ENCODE measurements at regions not wholly inside any gene's neighbourhood (a gene's known extent, or its start where the extent isn't known, plus 50 kb on each side); places are given as distances from the start of the nearest gene placed in this dataset.

- intact Hi-C loops (cut with DNase I): no loop called here
- DNase-seq (ENCODE audit: low spot score): no peak
These were observed 257.8 kb downstream of the NR2F1-AS1 start for GRCh38 chr5:93322974-93323860.

DNA sequence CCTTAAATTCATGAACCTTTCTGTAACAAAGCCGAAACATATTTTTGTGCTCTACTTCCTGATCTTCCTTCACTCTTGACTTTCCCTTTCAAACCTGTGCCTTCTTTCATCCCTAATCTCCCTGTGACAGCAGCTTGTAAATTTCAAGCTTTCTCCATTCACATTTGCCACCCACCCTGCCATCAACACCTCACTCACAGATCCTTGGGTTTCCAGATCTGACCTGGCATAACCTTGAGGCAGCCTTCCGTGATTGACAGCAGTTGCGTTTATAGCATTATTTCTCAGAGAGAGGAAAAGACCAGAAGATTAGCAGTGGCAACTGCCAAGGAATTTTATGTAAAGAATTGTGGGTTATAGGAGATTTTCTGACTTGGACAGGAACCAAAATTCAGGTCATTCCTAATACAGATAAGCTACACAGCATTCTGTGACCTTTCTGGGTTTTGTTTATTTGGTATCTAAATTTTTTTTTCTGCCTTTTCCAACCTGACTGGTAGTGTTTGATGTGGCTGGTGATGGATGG, 260.0 kb downstream of the NR2F1-AS1 start:
- no peak for DNase-seq (ENCODE audit: low spot score)
- intact Hi-C loops (cut with DNase I): no loop called here

- intact Hi-C loops (cut with DNase I): loop anchor here in 1 of 2 donors (2.0 kb wide), 1 partner anchor 69 kb away; no protein-coding TSS in a partner anchor
- no peak for DNase-seq (ENCODE audit: low spot score)
These were observed 267.3 kb downstream of the NR2F1-AS1 start for GRCh38 chr5:93313672-93314071.

DNA sequence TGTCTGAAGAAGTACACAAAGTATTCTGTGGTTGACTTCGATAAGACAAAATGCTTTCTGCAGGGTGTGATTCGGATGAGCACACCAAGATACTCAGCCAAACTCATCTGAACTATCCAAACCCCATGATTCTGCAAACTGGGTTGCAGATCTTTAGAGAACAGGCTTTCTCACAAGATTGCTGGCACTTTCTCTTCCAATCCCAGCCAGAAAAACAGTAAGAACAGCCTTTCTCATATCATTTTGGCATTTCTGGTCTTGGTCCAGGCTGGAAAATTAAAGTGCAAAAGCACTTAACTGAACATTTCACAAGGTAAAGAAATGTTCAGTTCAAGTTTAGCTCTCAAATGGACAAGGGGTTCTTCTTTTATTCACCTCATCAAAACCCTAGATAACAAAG, 269.1 kb downstream of the NR2F1-AS1 start:
- no peak for DNase-seq (ENCODE audit: low spot score)
- intact Hi-C loops (cut with DNase I): no loop called here

GRCh38 chr5:93307557-93307956, 273.5 kb downstream of the NR2F1-AS1 start:
- no peak for DNase-seq (ENCODE audit: low spot score)
- intact Hi-C loops (cut with DNase I): no loop called here

GRCh38 chr5:93305984-93306383, 275.0 kb downstream of the NR2F1-AS1 start:
- intact Hi-C loops (cut with DNase I): no loop called here
- DNase-seq (ENCODE audit: low spot score): no peak

DNA sequence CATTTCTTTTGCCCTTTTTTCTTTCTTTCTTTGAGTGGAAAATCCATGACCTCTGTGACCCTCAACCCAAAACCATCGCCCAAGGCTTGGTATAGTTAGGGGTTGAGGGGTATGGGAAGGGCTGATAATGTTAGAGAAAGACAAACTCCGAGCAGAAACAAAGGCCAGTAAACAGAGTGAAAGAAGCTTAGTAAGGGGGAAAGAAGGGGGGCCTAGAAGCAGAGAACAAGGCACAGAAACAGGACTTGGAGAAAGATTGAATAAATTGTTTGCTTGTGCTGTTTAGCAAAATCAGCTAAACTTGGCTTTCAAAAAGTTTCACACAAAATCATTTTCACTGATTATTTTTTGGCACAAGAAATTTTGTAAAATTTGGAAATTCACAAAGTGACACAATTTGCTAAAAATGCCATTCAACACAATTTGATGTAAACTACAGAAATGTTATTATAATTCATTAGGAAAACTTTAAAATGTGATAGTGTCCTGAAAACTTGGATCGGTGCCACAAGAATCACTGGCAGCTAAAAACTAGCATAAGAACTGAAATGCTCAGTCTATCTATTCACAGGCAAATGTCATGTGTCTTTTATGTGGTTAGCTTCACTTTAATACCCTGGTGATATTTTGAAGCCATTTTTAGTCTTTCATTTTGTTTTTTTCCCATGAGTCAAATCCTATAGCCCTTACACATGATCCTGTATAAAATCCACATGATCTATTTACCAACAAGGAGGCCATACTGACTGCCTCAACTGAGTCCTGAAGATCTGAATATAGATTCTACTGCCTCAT, 276.4 kb downstream of the NR2F1-AS1 start:
- intact Hi-C loops (cut with DNase I): no loop called here
- DNase-seq (ENCODE audit: low spot score): no peak

DNA sequence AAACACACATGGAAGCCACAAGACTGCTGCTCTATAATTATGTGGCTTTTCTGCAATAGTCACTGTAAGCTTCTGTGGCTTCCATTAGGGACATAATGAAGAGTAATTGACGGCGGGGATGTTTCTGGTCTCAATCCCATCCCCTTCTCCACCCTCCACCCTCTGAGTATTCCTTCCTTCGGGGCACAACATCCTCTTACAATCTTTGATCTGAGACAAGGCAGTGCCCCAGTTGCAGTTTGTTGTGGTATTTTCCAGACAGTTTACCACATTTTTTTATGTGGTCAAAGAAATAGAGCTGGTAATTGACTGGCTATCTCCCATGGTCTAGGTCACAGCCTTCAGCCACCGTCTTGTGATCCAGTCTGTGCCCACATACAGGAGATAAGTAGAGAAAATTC, 277.7 kb downstream of the NR2F1-AS1 start:
- intact Hi-C loops (cut with DNase I): no loop called here
- DNase-seq (ENCODE audit: low spot score): no peak

DNA sequence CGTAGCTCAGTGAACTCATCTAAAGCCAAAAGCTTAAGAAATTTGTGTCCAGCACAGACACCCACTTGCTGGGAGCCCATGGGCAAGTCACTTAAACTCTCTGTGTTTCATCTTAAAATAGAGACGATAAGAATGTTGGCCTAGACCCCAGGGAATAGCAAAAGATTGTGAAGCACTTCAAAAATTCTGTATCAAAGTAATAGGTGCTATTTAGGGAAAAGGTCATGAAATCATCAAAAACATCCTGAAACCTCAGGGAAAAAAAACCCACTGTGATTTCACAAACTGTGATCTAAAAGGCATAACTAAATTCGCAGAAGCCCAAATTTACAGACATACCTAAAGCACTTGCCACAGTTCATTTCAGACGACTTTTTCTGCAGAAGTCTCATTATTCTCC, 278.3 kb downstream of the NR2F1-AS1 start:
- intact Hi-C loops (cut with DNase I): no loop called here
- no peak for DNase-seq (ENCODE audit: low spot score)

GRCh38 chr5:93300945-93301344, 280.1 kb downstream of the NR2F1-AS1 start:
- no peak for DNase-seq (ENCODE audit: low spot score)
- intact Hi-C loops (cut with DNase I): no loop called here

DNA sequence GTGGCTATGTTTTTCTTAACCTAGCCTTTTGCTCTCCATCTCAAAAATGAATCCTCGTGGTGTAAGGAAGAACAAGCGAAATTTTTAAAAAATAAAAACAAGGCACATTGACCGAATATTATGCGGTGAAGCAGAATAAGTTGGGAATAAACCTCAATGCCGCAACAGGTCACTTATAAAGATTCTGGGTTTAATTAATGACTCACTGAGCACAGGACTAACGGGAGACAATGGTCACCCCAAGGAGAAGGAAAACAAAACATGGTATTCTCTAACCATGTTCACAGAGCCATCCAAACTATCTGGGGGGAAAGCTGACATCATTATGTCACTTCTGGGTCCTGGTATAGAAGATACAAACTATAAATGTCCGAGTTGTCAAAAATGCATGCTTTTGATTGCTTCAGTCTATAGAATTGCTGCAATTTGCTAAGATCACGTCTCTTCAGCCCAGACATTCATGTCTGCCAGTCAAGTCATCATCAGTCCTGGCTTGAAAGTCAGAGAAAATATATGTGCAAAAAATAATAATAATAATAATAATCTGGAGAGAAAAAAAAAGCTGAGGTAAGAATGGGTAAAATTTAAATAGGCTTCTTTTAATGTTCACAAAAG, 280.6 kb downstream of the NR2F1-AS1 start:
- DNase-seq (ENCODE audit: low spot score): no peak

DNA sequence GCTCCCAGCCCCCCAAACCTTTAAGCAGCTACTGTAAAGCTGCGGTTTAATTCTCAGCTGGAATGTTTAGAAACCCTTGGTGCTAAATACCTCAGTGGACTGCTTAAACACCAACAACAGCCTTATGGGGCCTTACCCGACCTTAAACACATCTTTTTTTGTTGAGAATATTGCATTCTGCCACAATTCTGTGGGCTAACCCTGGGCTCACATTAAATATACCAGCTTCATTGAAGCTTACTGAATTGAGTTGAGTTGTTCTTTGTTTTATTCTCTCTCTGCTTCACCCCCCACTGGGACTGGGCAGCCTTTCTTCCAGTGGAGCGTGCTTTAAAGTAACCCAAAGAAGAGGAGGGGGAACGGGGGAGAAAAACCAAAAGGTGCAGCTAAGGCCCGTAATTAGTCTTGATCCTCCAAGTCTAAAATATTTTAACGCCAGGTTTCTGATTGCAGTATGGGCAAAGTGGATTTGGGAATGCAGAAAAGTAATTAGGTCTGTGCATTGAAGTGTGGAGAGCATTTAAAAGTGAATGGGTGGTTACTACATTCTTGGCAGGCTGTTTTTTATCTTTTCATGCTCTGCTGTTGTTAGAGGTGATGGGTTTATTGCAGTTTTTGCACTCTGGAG, 281.2 kb downstream of the NR2F1-AS1 start:
- intact Hi-C loops (cut with DNase I): no loop called here
- DNase-seq (ENCODE audit: low spot score): no peak

More for the DNA sequence above, 280.6 kb downstream of the NR2F1-AS1 start:
- intact Hi-C loops (cut with DNase I): no loop called here

- intact Hi-C loops (cut with DNase I): no loop called here
These were observed 283.9 kb downstream of the NR2F1-AS1 start for GRCh38 chr5:93297116-93297515.

DNA sequence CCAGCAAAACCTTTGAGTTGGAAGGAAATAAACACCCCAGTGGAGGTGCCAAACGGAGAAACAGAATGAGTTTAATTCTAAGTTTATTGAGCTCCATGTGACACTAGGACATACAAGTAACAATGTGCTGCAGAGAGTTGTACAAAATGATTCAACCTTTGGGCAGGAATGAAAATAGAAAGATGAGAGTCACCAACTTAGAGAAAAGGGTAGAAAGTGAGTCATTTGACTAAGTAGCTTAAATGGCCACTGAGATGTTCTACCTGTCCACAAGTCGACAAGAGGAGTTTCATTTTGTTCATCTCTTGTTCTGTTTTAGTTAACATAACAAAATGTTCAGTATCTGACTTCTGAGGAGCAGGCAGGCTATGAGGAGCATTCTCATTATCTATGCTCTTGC, 284.7 kb downstream of the NR2F1-AS1 start:
- intact Hi-C loops (cut with DNase I): no loop called here

More at GRCh38 chr5:93297116-93297515, 283.9 kb downstream of the NR2F1-AS1 start:
- DNase-seq (ENCODE audit: low spot score): no peak

GRCh38 chr5:93294996-93295395, 286.0 kb downstream of the NR2F1-AS1 start:
- intact Hi-C loops (cut with DNase I): no loop called here
- no peak for DNase-seq (ENCODE audit: low spot score)

More for the DNA sequence above, 284.7 kb downstream of the NR2F1-AS1 start:
- DNase-seq (ENCODE audit: low spot score): no peak

DNA sequence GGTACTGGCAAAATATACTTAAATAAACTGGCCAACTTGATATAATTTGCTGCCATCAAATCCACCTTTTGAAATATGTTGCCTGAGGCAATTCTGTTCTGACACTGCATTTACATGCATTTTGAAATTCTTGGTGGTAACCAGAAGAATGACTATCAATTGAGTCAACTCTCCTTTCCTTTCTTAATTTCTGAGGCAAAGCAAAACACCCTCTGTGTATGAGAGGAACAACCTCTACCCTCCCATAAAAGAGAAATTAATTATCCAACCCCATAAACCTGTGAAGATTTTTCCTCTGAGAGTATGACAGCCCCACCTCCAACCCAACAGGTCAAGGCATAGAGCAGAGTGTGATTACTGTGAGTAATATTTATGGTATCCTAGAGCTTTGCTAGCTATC, 286.8 kb downstream of the NR2F1-AS1 start:
- intact Hi-C loops (cut with DNase I): no loop called here
- no peak for DNase-seq (ENCODE audit: low spot score)

DNA sequence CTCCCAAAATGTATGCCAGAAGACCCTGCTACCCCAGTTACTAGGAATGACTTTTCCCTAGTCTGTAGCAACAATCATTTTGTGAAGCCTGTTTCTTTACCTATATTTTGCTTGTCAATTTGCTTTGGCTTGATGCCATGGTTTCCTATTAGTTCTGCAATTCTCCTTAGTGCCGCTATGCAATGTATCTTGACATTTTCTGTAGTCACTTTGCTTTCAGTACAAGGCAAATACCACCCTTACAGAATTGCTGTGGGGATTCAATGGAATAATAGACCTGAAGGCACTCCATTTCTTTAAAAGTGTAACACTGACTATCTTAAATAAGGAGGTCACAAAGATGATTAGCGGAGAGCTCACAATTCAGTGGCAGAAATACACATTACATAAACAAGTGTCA, 291.1 kb downstream of the NR2F1-AS1 start:
- intact Hi-C loops (cut with DNase I): no loop called here
- DNase-seq (ENCODE audit: low spot score): no peak

DNA sequence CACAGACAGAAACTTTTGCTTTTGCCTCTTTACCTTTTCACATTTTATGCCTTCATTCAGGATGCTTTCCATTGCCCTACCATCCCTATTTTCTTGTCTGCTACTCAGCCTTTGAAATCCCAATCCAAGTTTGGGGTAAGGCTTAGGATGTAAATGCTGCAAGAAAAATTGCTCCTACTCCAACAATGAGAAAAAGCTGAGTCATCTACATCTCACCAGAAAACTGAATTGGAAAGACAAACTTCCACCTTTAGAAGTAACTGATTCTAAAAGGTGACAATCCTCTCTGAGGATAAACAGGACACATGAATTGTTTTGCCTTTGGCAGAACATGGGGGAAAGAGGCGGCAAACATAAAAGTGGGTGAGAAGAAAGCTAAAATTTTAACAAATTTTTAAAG, 295.6 kb downstream of the NR2F1-AS1 start:
- intact Hi-C loops (cut with DNase I): no loop called here
- DNase-seq (ENCODE audit: low spot score): no peak
